HG03565 (cell line): ENCODE measurements at regions not wholly inside any gene's neighbourhood (a gene's known extent, or its start where the extent isn't known, plus 50 kb on each side); places are given as distances from the start of the nearest gene placed in this dataset.

ENCODE experiments used
- ATAC-seq: cut with Tn5 transposase; IDR thresholded peaks from one replicate; pipeline ENCODE4 v1.9.1; 2021; ENCODE audit warnings: mild to moderate bottlenecking, moderate library complexity; ENCODE audit not compliant: unreplicated experiment

DNA sequence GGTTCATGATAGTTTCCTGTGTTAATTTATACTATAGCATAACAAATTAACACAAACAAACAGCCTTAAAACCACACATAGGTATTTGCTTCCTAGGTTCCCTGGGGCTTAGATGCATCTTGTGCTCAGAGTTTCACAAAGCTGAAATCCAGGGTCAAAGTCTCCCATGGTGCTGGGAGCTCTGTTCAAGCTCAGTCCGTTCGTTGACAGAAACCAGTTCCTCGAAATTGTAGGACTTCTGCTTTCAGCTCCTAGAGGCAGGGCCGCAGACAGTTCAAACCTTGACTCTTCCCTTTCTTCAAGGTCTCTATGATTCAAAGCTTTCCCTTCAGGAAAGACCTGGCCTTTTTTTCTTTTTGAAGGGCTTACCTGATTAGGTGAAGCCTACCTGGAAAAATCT, 90.5 kb downstream of the VSTM2A start:
- no peak for ATAC-seq

GRCh38 chr7:54629771-54630170, 87.6 kb downstream of the VSTM2A start:
- ATAC-seq, result no peak

- no peak for ATAC-seq
Observed at GRCh38 chr7:54622696-54623309, 80.6 kb downstream of the VSTM2A start.
